Endothelial cell of umbilical vein (primary cell): ENCODE measurements at regions not wholly inside any gene's neighbourhood (a gene's known extent, or its start where the extent isn't known, plus 50 kb on each side); places are given as distances from the start of the nearest gene placed in this dataset.

Experiments
- BruUV-seq: library from RNA; stranded (reverse); fragments of 400-500 nt; replicated peaks from 2 replicates; lab custom pipeline; 2021; lab: Mats Ljungman, UMichigan
- CTCF ChIA-PET: fragments of 300-600, 350-600 bp; sonication (Branson Sonifier 250); formaldehyde crosslinking; loops from one replicate; lab custom pipeline; 2021; ENCODE audit warnings: antibody characterized with exemption, inconsistent platforms; lab: Charles Lee
- POLR2A ChIA-PET: fragments of 300-600, 350-600 bp; sonication (Branson Sonifier 250); formaldehyde crosslinking; loops from one replicate; lab custom pipeline; 2021; ENCODE audit warnings: antibody characterized with exemption, inconsistent platforms; lab: Charles Lee
- DNase-seq: peaks from one replicate; pipeline ENCODE4 v3.0.0-alpha.2; 2011; ENCODE audit warnings: low read depth, low spot score
- FAIRE-seq: peaks from 2 replicates; lab custom pipeline; 2011; peaks lifted over from hg19 to GRCh38; lab: Jason Lieb, UNC
- H2AFZ ChIP-seq: 2 replicates; pipeline ENCODE4 v1.6.0; 2012; ENCODE audit warnings: low read depth, low read length, control low read depth, inconsistent platforms
- H3K27ac ChIP-seq: 2 replicates; pipeline ENCODE4 v1.5.1; 2011; ENCODE audit warnings: low read depth, mild to moderate bottlenecking, control low read depth, low read length, moderate library complexity; ENCODE audit not compliant: insufficient read depth
- H3K27me3 ChIP-seq, 2 experiments: 2 replicates each; pipeline versions ENCODE4 v1.6.0 to v1.6.1; 2011; ENCODE audit warnings: low read length in 2 of 2, mixed read lengths in 1 of 2; ENCODE audit not compliant: control insufficient read depth in 2 of 2, insufficient read depth in 2 of 2
- H3K36me3 ChIP-seq, 2 experiments: 2 replicates in 1 of 2; 3 replicates in 1 of 2; pipeline ENCODE4 v1.5.1; 2011; ENCODE audit warnings: low read length in 2 of 2, mild to moderate bottlenecking in 1 of 2, moderate library complexity in 1 of 2; ENCODE audit not compliant: control insufficient read depth in 2 of 2, insufficient read depth in 2 of 2; ENCODE audit errors: extremely low read depth in 1 of 2
- H3K4me1 ChIP-seq: 3 replicates; pipeline ENCODE4 v1.5.1; 2011; ENCODE audit warnings: mild to moderate bottlenecking, low read length; ENCODE audit not compliant: control insufficient read depth, insufficient read depth; ENCODE audit errors: extremely low read depth
- H3K4me2 ChIP-seq: 2 replicates; pipeline ENCODE4 v1.6.1; 2011; ENCODE audit warnings: low read length, control low read depth, mixed read lengths; ENCODE audit not compliant: insufficient read depth
- H3K4me3 ChIP-seq, 3 experiments: fragments of 200-600 bp in 1 of 3; sonication (generic), shearing (Covaris generic) in 1 of 3; replicated peaks in 1 of 3; 2 replicates each; pipeline ENCODE4 v1.5.1; 2011 to 2016; ENCODE audit warnings: control low read depth in 3 of 3, low read length in 3 of 3, mild to moderate bottlenecking in 2 of 3, inconsistent platforms in 1 of 3, low read depth in 1 of 3, moderate library complexity in 1 of 3; ENCODE audit not compliant: insufficient read depth in 1 of 3
- H3K79me2 ChIP-seq: 2 replicates; pipeline ENCODE4 v1.6.0; 2012; ENCODE audit warnings: low read length, inconsistent platforms; ENCODE audit not compliant: control insufficient read depth, insufficient read depth
- H3K9ac ChIP-seq: replicated peaks from 2 replicates; pipeline ENCODE3; 2011; ENCODE audit warnings: low read length, control low read depth; ENCODE audit not compliant: insufficient read depth; ENCODE audit errors: extremely low read depth
- H3K9me1 ChIP-seq: replicated peaks from 3 replicates; pipeline ENCODE4 v1.6.0; 2011; ENCODE audit warnings: mild to moderate bottlenecking, low read length; ENCODE audit not compliant: control insufficient read depth, insufficient read depth; ENCODE audit errors: extremely low read depth
- H3K9me3 ChIP-seq: replicated peaks from 2 replicates; pipeline ENCODE4 v1.5.1; 2012; ENCODE audit warnings: low read length, inconsistent platforms; ENCODE audit not compliant: control insufficient read depth, insufficient read depth
- H4K20me1 ChIP-seq: replicated peaks from 2 replicates; pipeline ENCODE3; 2011; ENCODE audit warnings: mild to moderate bottlenecking, low read length; ENCODE audit not compliant: control insufficient read depth, insufficient read depth; ENCODE audit errors: extremely low read depth
- CTCF ChIP-seq, 2 donors: IDR thresholded peaks; 1 replicate in 1 of 2; 2 replicates in 1 of 2; pipeline ENCODE4 v1.5.1; 2011; ENCODE audit warnings: low read length in 2 of 2, mild to moderate bottlenecking in 2 of 2, moderate library complexity in 2 of 2, control low read depth in 1 of 2, inconsistent platforms in 1 of 2, low read depth in 1 of 2; ENCODE audit not compliant: insufficient read depth in 1 of 2; ENCODE audit errors: extremely low read depth in 1 of 2
- EZH2 ChIP-seq: IDR thresholded peaks from 2 replicates; pipeline ENCODE4 v1.6.1; 2012; ENCODE audit warnings: borderline replicate concordance, low read depth, mild to moderate bottlenecking, moderate library complexity, low read length, inconsistent platforms; ENCODE audit not compliant: severe bottlenecking
- FOS ChIP-seq: IDR thresholded peaks from 2 replicates; pipeline ENCODE4 v1.6.1; 2011; ENCODE audit warnings: mild to moderate bottlenecking, low read length, moderate library complexity, borderline replicate concordance; ENCODE audit not compliant: insufficient read depth
- GATA2 ChIP-seq: IDR thresholded peaks from 2 replicates; pipeline ENCODE4 v1.7.0; 2011; ENCODE audit warnings: low read depth, mild to moderate bottlenecking, moderate library complexity, mixed read lengths, low read length; ENCODE audit not compliant: insufficient read length, insufficient read depth
- JUN ChIP-seq: IDR thresholded peaks from 2 replicates; pipeline ENCODE4 v1.6.1; 2011; ENCODE audit warnings: borderline replicate concordance, low read depth; ENCODE audit not compliant: insufficient read length, insufficient read depth
- MAX ChIP-seq: IDR thresholded peaks from 2 replicates; pipeline ENCODE4 v1.6.1; 2011; ENCODE audit not compliant: insufficient read depth, insufficient read length
- MYC ChIP-seq: IDR thresholded peaks from one replicate; pipeline ENCODE4 v1.6.1; 2011; ENCODE audit warnings: mild to moderate bottlenecking, low read depth, low read length
- POLR2A ChIP-seq: IDR thresholded peaks from 2 replicates; pipeline ENCODE4 v1.6.1; 2012; ENCODE audit warnings: low read depth, mild to moderate bottlenecking, control low read depth, low read length
- POLR2AphosphoS5 ChIP-seq: IDR thresholded peaks from 2 replicates; pipeline ENCODE4 v1.6.1; 2012; ENCODE audit warnings: low read depth, mild to moderate bottlenecking, control low read depth, low read length, moderate library complexity; ENCODE audit not compliant: insufficient read depth
- dilution Hi-C: fragments of 300-500 bp; cut with MboI; formaldehyde crosslinking; loops from one replicate; pipeline ENCODE4 v1.15.0; 2019; ENCODE audit warnings: low sequenced_read_pairs; ENCODE audit not compliant: extremely low pct_ligation_motif_present
- intact Hi-C: fragments of 100-400 bp; cut with micrococcal nuclease; formaldehyde crosslinking; loops from one replicate; pipeline ENCODE4 v1.10.0; 2022

- Histone ChIP-seq H3K79me2 (no peaks in the 10 kb centered on the region), H3K36me3 (no peaks in the 10 kb centered on the region), H3K27ac (no peak overlapping the region), H3K27me3 (no peaks in the 10 kb centered on the region), H4K20me1 (no peaks in the 10 kb centered on the region), H3K4me2 (no peak overlapping the region), H3K4me3 (no peak overlapping the region), H3K9ac (no peak overlapping the region), H3K9me1 (no peaks in the 10 kb centered on the region), H3K9me3 (peaks cover 3% of the 10 kb centered on the region), H2AFZ (no peak overlapping the region), H3K4me1 (no peaks in the 10 kb centered on the region)
- ChIA-PET POLR2A (no interaction called here), CTCF (no interaction called here)
- no TSS peak for BruUV-seq
- DNase-seq (no peak), FAIRE-seq (no peak)
- intact Hi-C loops (no loop called here), dilution Hi-C loops (no loop called here)
- TF ChIP-seq POLR2AphosphoS5 (no peak), FOS (no peak), CTCF (IDR thresholded peaks at IDR 0.05; ENCODE audit: extremely low read depth in 1 of 2, insufficient read depth in 1 of 2, low read depth in 1 of 2, low read length in 2 of 2) (no peak), POLR2A (no peak)
These were observed 1599.7 kb downstream of the ARAP2 start for GRCh38 chr4:34644579-34645115.

GRCh38 chr4:34649716-34650115 is 1594.6 kb downstream of the ARAP2 start:
- Histone ChIP-seq H2AFZ (no peak overlapping the region), H3K79me2 (no peaks in the 10 kb centered on the region), H3K36me3 (no peaks in the 10 kb centered on the region), H3K27me3 (no peaks in the 10 kb centered on the region), H3K27ac (no peak overlapping the region), H3K9ac (no peak overlapping the region), H3K9me3 (peaks cover 5% of the 10 kb centered on the region), H3K9me1 (no peaks in the 10 kb centered on the region), H3K4me2 (no peak overlapping the region), H4K20me1 (no peaks in the 10 kb centered on the region), H3K4me1 (no peaks in the 10 kb centered on the region), H3K4me3 (no peak overlapping the region)
- DNase-seq: no peak
- intact Hi-C loops: no loop called here
- dilution Hi-C loops: no loop called here
- POLR2A ChIA-PET: no interaction called here
- TF ChIP-seq EZH2 (no peak), MYC (no peak), POLR2A (no peak), JUN (no peak), FOS (no peak), GATA2 (no peak), CTCF (IDR thresholded peaks at IDR 0.05; ENCODE audit: extremely low read depth in 1 of 2, insufficient read depth in 1 of 2, low read depth in 1 of 2, low read length in 2 of 2) (no peak), POLR2AphosphoS5 (no peak), MAX (no peak)
- CTCF ChIA-PET: no interaction called here
- no TSS peak for BruUV-seq
- FAIRE-seq: no peak
